ENCODE measurements at regions not wholly inside any gene's neighbourhood (a gene's known extent, or its start where the extent isn't known, plus 50 kb on each side); places are given as distances from the start of the nearest gene placed in this dataset.
A peak's percentile ranks its signal among the peaks of the same experiment; 100 is the strongest.

- no peak overlapping the region for H3K27ac Mint-ChIP-seq
- no peak overlapping the region for H3K4me3 Mint-ChIP-seq
- peak; percentile 89 for ATAC-seq
- DNase-seq = peak in 1 of 2 donors; percentile 40
- peaks cover 13% of the 10 kb centered on the region for H3K27me3 Mint-ChIP-seq
- H3K4me1 Mint-ChIP-seq = peaks cover 19% of the 10 kb centered on the region
- H3K9me3 Mint-ChIP-seq = peaks cover 0 to 16% of the 10 kb centered on the region in 2 donors
These were observed 171.1 kb upstream of the FGGY start for GRCh38 chr1:59125676-59126320.

- peaks cover 19% of the 10 kb centered on the region for H3K4me1 Mint-ChIP-seq
- no peak overlapping the region for H3K27ac Mint-ChIP-seq
- no peak overlapping the region for H3K4me3 Mint-ChIP-seq
- H3K9me3 Mint-ChIP-seq = peaks cover 0 to 16% of the 10 kb centered on the region in 2 donors
- ATAC-seq (no peak), DNase-seq (no peak)
- H3K27me3 Mint-ChIP-seq = peaks cover 13% of the 10 kb centered on the region
These were observed 170.5 kb upstream of the FGGY start for GRCh38 chr1:59126366-59126765.

- Mint-ChIP-seq H3K4me1 (peaks cover 19% of the 10 kb centered on the region), H3K9me3 (peaks cover 0 to 14% of the 10 kb centered on the region in 2 donors), H3K27me3 (peaks cover 13% of the 10 kb centered on the region), H3K27ac (no peak overlapping the region), H3K4me3 (no peak overlapping the region)
- DNase-seq (no peak), ATAC-seq (no peak)
These were observed 168.6 kb upstream of the FGGY start for GRCh38 chr1:59128239-59128736.

- Mint-ChIP-seq H3K4me1 (peaks cover 19% of the 10 kb centered on the region), H3K27ac (no peak overlapping the region), H3K9me3 (peaks cover 5 to 12% of the 10 kb centered on the region in 2 donors), H3K27me3 (peaks cover 13% of the 10 kb centered on the region), H3K4me3 (no peak overlapping the region)
- ATAC-seq (no peak), DNase-seq (no peak)
These were observed 168.1 kb upstream of the FGGY start for GRCh38 chr1:59128784-59129227.

- Mint-ChIP-seq H3K27me3 (peaks cover 15% of the 10 kb centered on the region), H3K4me1 (no peaks in the 10 kb centered on the region), H3K27ac (no peak overlapping the region), H3K4me3 (no peak overlapping the region), H3K9me3 (peaks cover 0 to 7% of the 10 kb centered on the region in 2 donors)
- DNase-seq = no peak
- no peak for ATAC-seq
These were observed 164.6 kb upstream of the FGGY start for GRCh38 chr1:59132295-59132694.

GRCh38 chr1:59133997-59134396 is 162.9 kb upstream of the FGGY start:
- Mint-ChIP-seq H3K4me3 (no peak overlapping the region), H3K27me3 (peaks cover 11% of the 10 kb centered on the region), H3K27ac (no peak overlapping the region), H3K4me1 (peaks cover 10% of the 10 kb centered on the region), H3K9me3 (peaks cover 0 to 7% of the 10 kb centered on the region in 2 donors)
- DNase-seq (no peak), ATAC-seq (no peak)

- no peak for ATAC-seq
These were observed 161.1 kb upstream of the FGGY start for GRCh38 chr1:59135761-59136255.

GRCh38 chr1:59136541-59137275 is 160.2 kb upstream of the FGGY start:
- Mint-ChIP-seq H3K9me3 (peaks cover 0 to 7% of the 10 kb centered on the region in 2 donors), H3K4me3 (no peak overlapping the region), H3K27me3 (peaks cover 11% of the 10 kb centered on the region), H3K4me1 (peaks cover 26% of the 10 kb centered on the region), H3K27ac (no peak overlapping the region)
- DNase-seq = no peak
- no peak for ATAC-seq

More at GRCh38 chr1:59135761-59136255, 161.1 kb upstream of the FGGY start:
- Mint-ChIP-seq H3K4me3 (no peak overlapping the region), H3K27ac (no peak overlapping the region), H3K9me3 (peaks cover 0 to 7% of the 10 kb centered on the region in 2 donors), H3K4me1 (peaks cover 26% of the 10 kb centered on the region), H3K27me3 (peaks cover 11% of the 10 kb centered on the region)
- DNase-seq = no peak

- H3K27ac Mint-ChIP-seq = no peak overlapping the region
- no peak for ATAC-seq
- H3K4me3 Mint-ChIP-seq = no peak overlapping the region
- H3K27me3 Mint-ChIP-seq = peaks cover 11% of the 10 kb centered on the region
- H3K9me3 Mint-ChIP-seq = peaks cover 0 to 7% of the 10 kb centered on the region in 2 donors
- H3K4me1 Mint-ChIP-seq = peaks cover 27% of the 10 kb centered on the region
- no peak for DNase-seq
These were observed 159.6 kb upstream of the FGGY start for GRCh38 chr1:59137276-59137615.

GRCh38 chr1:59137968-59138367 is 158.9 kb upstream of the FGGY start:
- H3K4me3 Mint-ChIP-seq = no peak overlapping the region
- no peak for ATAC-seq
- H3K27me3 Mint-ChIP-seq = peaks cover 11% of the 10 kb centered on the region
- H3K27ac Mint-ChIP-seq = peak overlapping the region in 1 of 2 donors; percentile 34
- peaks cover 35% of the 10 kb centered on the region for H3K4me1 Mint-ChIP-seq
- peaks cover 0 to 7% of the 10 kb centered on the region in 2 donors for H3K9me3 Mint-ChIP-seq
- DNase-seq = no peak

GRCh38 chr1:59138402-59138801 is 158.5 kb upstream of the FGGY start:
- Mint-ChIP-seq H3K27me3 (peaks cover 7% of the 10 kb centered on the region), H3K9me3 (peaks cover 0 to 6% of the 10 kb centered on the region in 2 donors), H3K27ac (peak overlapping the region in 1 of 2 donors; percentile 27), H3K4me3 (no peak overlapping the region), H3K4me1 (peaks cover 37% of the 10 kb centered on the region)
- no peak for DNase-seq
- no peak for ATAC-seq

- H3K27me3 Mint-ChIP-seq = no peaks in the 10 kb centered on the region
- no peak overlapping the region for H3K4me3 Mint-ChIP-seq
- peak overlapping the region in 1 of 2 donors; percentile 44 for H3K27ac Mint-ChIP-seq
- no peaks in the 10 kb centered on the region for H3K9me3 Mint-ChIP-seq
- H3K4me1 Mint-ChIP-seq = peaks cover 37% of the 10 kb centered on the region
- peak; percentile 57 for ATAC-seq
- no peak for DNase-seq
These were observed 157.5 kb upstream of the FGGY start for GRCh38 chr1:59139396-59139795.

- Mint-ChIP-seq H3K4me1 (peaks cover 37% of the 10 kb centered on the region), H3K27me3 (no peaks in the 10 kb centered on the region), H3K9me3 (no peaks in the 10 kb centered on the region), H3K4me3 (no peak overlapping the region), H3K27ac (no peak overlapping the region)
- DNase-seq (no peak), ATAC-seq (no peak)
These were observed 155.5 kb upstream of the FGGY start for GRCh38 chr1:59141267-59141863.

GRCh38 chr1:59142311-59143132 is 154.4 kb upstream of the FGGY start:
- no peak for DNase-seq
- no peaks in the 10 kb centered on the region for H3K9me3 Mint-ChIP-seq
- no peak overlapping the region for H3K4me3 Mint-ChIP-seq
- peaks cover 47% of the 10 kb centered on the region for H3K4me1 Mint-ChIP-seq
- H3K27me3 Mint-ChIP-seq = no peaks in the 10 kb centered on the region
- no peak for ATAC-seq
- H3K27ac Mint-ChIP-seq = peak overlapping the region in 1 of 2 donors; percentile 24

GRCh38 chr1:59143133-59143487 is 153.8 kb upstream of the FGGY start:
- Mint-ChIP-seq H3K27me3 (no peaks in the 10 kb centered on the region), H3K4me1 (peaks cover 45% of the 10 kb centered on the region), H3K4me3 (no peak overlapping the region), H3K27ac (peak overlapping the region in 1 of 2 donors; percentile 24), H3K9me3 (no peaks in the 10 kb centered on the region)
- no peak for ATAC-seq
- DNase-seq = no peak
